Hematopoietic multipotent progenitor cell treated with erythropoietin and hydrocortisone succinate and interleukin-3 and kit ligand, for 8 days (in vitro differentiated cells): ENCODE measurements at regions not wholly inside any gene's neighbourhood (a gene's known extent, or its start where the extent isn't known, plus 50 kb on each side); places are given as distances from the start of the nearest gene placed in this dataset.
"Not testable (repeated sequence)": the region's sequence is repeated elsewhere in the genome, so short reads cannot be mapped to it uniquely, and the experiment has no call there.

Experiments
- DNase-seq: peaks from one replicate; pipeline ENCODE4 v3.0.0-alpha.2; 2015

DNA sequence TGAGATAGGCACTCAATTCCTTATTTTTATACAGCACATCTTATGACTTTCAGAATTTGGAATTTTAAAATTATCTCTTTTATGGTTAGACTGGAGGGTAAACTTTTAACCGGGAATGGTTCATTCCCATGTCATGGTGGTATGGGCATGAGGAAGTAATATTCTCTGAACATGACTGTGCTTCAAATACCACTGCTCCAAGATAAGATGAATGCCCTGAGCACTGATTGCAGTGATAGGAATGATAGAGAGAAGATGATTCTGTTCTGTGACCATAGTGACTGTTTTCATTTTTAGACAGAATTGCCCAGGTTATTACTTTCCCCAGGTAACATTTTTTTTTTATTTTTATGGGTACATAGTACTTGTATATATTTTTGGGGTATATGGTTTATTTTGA, 187.4 kb downstream of the ATOH1 start:
- DNase-seq: no peak

DNA sequence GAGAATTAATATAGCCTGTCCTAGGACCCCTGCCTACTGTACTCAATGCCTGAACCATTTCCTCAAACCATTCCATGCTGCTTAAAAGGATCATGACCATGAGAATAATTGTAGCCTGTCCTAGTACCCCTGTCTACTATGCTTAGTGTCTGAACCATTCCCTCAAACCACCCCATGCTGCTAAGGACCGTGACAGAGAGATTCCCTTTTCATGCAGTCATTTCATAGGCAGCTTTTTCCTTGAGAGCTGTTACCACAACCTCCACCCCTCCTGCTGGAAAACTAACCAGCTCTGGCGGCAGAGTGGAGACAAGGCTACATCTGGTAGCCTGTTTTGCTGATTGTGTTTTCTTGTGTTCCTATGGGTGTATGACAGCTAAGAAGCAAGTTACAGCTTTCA, 174.9 kb upstream of the SMARCAD1 start:
- no peak for DNase-seq

DNA sequence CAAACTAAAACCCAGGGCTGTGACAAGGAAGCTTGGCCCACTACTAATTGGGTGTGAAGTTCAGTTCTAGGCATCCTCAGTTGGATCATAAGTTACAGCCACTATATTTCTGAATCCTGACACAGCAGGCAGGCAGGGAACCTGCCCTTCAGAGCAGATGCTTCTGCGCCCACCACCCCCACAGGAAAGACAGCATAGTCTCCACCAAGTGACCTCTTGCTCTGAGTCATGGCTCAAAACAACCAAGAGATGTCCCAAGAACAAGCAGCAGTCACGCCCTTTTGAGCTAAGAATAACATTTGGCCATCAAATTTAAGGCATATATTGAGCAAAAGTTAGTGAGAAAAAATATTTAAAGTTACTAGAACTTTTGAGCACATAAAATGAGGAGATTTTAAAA, 170.7 kb upstream of the SMARCAD1 start:
- DNase-seq: no peak

DNA sequence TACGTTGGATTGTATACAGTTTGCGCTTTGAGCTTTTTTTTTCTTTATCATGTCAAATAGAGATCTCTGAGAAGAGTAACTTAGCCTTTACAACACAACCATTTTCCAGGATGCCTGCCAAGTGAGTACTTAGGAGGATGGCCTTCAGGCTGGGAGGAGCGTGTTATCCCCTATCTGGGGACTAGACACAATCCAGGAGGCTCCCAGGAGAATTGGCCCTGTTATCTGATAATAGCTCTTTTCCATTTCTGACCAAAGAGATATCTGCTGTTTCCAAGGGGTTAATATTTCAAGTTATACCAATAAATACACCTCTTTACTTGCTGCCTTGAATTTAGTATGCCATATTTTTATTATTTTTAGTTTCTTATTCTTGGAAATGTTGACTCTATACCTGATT, 169.5 kb upstream of the SMARCAD1 start:
- DNase-seq: no peak

DNA sequence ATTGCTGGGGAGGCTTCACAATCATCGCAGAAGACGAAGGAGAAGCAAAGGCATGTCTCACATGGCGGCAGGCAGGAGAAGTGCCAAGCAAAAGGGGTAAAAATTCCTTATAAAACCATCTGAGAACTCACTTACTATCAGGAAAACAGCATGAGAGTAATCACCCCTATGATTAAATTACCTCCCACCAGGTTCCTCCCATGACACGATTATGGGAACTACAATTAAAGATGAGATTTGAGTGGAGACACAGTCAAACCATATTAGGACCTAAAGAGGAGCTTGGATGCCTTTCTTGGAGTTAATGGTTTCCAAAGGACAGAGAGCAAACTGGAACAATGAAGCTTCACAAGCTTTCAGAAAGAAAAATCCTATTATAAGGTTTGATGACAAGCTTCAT, 168.4 kb upstream of the SMARCAD1 start:
- no peak for DNase-seq

DNA sequence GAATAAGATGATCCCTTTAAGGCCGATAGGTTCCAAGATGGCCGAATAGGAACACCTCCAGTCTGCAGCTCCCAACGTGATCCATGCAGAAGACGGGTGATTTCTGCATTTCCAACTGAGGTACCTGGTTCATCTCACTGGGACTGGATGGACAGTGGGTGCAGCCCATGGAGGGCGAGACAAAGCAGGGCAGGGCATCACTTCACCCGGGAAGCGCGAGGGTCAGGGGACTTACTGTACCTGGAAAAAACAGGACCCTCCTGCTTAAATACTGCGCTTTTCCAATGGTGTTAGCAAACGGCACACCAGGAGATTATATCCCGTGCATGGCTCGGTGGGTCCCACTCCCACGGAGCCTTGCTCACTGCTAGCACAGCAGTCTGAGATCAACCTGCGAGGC, 163.2 kb upstream of the SMARCAD1 start:
- DNase-seq: not testable (repeated sequence)

DNA sequence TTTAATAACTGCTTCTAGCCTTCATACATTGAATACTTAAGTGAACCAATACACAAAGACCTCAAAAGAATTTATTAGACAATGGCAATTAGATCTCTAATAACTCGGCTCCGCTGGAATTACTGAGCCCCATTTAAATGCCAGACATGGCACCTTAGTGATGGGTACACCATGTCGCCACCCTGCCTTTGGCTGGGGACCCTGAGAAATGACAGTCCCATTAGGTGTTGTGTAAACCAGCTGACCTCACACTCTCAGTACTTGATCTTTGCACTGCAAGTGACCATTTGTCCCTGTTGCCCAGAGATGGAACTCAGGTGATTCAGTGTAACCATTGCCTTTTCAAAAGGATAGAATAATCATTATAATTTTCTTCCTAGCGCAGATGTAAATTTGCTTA, 144.6 kb upstream of the SMARCAD1 start:
- DNase-seq: no peak

DNA sequence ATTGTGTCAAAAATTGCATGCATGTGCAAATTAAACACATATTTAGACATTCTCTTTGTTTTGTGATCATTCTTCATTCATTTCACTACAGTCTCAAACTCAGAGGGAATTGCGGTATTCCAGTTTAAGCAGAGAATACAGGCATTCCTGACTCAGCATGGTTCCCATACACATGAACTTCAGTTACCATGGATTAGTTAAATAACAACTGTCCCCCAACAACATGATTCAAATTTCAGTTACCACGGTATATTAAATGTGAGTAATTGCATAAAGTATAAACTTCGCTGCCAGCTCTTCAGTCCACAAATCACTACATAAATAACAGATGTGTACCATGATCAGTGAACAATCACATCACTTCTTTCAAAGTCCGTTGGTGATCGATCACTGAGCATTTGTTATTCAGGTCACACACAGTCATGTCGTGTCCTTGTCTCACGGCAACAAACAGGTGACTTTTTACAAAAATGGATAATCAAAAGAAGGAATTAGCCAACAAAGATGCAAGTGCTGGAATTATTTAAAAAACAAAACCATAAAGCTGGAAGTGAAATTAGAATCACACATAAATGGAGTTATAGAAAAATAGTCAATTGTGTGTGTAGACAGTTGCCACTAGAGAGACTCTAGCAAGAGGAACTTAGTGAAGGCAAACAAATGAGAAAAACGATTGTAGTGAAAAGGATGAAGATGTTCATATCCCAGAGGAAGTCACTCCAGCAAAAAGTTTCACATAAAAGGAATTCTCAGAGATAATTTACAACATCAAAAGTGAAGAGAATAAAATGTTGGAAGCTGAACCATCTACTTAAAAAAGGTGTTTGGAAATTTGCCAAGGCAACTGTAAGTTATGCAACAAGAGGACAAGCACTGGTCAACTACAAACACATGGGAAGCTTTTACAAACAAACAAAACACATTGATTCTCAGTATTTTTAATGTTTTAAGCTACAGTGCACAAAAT, 138.6 kb upstream of the SMARCAD1 start:
- DNase-seq: no peak

DNA sequence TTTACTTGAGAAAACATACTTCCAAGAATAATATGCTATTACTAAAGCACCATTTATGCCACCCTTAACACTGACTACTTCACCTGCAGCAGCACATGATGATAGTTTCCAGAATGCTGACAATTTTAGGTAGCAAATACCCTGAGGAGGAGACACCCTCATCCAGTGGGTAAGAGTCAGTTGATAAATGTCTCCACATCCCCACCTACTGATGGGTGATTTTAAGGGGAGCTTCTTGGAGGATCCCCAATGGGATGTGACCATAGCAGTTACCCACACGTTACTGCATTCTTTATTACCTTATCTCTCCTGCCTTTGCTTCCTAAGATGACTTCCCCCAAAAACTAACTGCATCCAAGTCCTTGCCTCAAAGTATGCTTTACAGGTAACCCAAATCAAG, 131.2 kb upstream of the SMARCAD1 start:
- DNase-seq: no peak

DNA sequence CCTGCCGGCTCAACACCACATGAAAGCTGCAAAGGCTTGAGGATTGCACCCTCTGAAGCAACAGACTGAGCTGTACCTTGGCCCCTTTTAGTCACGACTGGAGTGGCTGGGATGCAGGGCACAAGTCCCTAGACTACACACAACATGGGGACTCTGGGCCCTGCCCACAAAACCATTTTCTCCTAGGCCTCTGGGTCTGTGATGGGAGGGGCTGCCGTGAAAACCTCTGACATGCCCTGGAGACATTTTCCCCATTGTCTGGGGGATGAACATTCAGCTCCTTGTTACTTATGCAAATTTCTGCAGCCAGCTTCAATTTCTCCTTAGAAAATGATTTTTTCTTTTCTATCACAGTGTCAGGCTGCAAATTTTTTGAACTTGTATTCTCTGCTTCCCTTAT, 123.5 kb upstream of the SMARCAD1 start:
- no peak for DNase-seq

DNA sequence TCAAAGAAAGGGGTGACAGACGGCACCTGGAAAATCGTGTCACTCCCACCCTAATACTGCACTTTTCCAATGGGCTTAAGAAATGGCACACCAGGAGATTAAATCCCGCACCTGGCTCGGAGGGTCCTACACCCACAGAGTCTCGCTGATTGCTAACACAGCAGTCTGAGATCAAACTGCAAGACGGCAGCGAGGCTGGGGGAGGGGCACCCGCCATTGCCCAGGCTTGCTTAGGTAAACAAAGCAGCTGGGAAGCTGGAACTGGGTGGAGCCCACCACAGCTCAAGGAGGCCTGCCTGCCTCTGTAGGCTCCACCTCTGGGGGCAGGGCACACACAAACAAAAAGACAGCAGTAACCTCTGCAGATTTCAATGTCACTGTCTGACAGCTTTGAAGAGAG, 108.5 kb upstream of the SMARCAD1 start:
- DNase-seq: not testable (repeated sequence)

DNA sequence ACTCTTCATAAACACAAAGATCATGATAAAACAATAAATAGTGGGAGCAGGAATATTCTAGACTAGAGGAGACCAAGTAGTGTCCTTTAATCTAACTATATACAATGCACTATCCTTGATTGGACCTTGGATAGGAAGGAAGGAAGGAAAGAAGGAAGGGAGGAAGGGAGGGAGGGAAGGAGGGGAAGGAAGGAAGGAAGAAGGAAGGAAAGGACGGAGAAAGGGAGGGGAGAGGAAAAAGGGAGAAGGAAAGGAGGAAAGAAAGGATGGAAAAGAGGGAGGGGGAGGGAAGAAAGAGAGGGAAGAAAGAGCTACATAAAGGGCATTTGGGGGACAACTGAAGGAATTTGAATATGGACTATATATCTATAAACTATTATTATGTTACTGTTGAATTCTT, 95.0 kb upstream of the SMARCAD1 start:
- DNase-seq: no peak

DNA sequence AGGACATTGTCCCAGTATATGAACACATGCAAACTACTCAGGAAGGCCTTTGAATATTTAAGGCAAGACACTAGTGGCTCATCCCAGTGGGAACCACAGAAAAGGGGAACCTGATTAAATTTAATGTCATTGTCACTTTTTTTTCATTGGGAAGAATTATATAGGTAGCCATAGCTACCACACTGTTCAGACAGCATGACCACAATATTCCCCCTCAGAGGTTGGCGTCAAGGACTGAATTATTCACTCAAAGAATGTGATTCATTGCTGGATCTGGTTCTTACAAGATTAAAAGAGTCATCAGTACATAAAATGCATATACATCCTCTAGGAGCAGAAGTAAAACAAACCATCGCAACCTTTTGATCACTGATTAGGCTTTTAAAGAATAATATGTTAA, 92.0 kb upstream of the SMARCAD1 start:
- no peak for DNase-seq

DNA sequence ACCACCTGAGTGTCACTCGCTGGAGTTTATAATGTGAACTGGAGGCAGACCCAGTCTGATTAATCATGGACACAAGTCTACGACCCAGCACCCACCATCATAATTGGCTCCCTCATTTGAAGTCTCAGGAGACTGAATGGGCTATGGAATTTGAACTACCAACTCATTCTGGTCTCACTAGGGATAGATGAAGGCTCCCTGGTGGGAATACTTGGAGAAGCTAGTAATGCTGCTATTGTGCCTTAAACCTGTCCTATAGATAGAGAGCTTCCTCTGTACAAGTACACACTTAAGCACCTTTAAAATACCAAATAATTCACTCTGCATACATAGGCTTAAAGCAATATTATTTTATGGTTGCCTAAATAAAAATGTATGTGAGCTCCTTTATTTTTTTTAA, 90.8 kb upstream of the SMARCAD1 start:
- DNase-seq: no peak

DNA sequence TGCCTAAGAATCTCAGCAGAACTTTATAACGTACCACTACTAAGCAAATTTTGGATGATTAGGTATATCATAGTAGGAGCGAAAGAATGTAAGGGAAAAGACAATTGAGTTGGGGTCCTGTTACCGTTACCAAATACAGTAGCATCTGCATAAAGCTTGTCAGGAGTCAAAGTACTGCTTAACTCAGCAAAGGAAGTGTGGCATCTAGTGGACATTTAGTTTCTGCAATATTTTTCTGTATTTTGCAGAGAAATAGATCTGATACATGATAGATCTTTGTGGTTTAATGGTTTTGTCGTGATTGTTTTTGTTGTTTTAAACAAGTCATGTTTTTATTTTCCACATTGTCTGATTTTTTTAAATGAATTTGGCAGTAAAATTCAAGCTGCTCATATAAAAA, 81.0 kb upstream of the SMARCAD1 start:
- no peak for DNase-seq

DNA sequence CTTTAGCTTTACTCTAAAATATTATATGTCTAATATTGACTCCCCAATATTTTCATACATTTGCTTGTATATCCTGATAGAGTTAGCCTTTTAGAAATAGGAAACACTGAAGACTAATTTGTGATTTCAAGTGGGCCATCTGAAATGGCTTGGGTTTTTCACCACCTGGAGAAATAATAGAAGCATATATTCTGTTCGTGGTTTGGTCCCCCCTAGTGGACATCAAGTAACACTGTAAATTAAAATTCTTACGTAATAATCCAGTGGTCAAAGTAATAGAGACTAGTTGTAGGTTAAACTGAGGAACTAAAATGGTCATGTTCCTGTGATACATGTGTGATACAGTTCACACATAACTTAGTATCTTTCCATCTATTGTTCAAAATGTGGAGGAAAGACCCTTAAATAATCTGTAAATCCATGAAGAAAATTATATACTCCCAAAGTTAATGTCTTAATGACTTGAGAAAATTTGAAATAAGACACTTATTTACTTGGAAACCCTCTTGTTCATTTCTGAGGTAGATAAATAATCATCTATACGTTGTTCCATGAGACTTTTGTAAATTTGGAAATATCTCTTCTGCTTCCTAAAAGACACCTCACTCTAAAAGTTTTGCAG, 79.8 kb upstream of the SMARCAD1 start:
- DNase-seq: peak; percentile 56

DNA sequence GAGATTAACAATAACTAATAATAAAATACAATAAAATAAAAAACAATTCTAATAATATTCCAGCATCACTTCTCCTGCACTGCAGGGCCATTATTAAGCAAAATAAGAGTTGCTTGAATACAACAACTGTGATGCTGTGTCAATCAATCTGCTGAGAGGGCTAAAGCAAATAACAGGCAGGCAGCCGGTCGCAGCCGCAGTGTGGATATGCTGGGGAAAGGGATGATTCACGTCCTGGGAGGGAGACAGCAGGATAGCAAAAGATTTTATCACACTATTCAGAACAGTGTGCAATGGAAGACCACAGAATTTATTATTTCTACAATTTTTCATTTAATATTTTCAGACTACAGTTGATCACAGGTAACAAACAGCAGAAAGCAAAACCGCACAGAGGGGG, 76.5 kb upstream of the SMARCAD1 start:
- DNase-seq: no peak

DNA sequence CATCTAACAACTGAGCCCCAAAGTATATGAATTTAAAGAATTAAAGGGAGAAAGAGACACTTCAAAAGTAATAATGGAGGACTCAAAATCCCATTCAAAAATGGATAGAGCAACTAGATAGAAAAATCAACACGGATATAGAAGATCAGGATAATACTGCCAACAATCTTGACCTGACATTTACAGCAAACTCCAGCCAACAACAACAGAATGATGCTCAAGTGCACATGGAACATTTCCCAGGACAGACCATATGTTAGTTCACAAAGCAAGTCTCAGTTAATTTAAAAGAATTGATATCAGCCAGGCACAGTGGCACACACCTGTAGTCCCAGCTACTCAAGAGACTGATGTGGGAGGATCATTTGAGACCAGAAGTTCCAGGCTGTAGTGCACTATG, 72.0 kb upstream of the SMARCAD1 start:
- DNase-seq: no peak

DNA sequence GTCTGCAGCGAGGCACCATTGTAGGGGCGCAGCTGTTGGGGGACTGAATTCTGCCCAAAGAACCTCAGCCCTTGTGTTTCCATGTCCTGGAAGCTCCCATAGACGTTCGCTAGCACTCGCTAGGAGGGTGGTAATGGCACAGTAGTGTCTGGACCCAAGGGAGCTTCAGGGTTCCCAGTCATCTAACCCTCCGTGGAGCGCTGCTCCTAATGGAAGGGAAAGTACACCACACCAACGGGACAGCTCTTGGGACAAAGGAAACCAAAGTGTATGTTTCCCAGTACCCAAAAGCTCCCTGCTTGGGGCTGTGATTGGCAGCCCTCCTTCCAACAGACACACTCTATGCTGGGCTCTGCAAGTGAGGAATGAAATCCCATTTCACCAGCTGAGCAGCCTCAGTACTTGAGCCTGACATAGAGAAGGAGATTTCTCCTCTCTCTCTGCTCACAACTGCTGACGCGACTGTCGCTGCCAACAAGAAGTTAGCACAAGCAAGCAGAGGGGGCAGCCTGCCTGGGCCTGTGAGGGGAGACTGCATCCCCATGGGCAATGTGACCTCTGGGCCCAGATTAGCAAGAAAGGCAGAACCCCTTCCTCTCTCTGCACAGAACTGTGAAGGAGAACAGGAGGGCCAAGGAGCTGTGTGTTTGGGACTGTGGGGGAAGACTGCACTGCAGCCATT, 67.6 kb upstream of the SMARCAD1 start:
- DNase-seq: no peak

DNA sequence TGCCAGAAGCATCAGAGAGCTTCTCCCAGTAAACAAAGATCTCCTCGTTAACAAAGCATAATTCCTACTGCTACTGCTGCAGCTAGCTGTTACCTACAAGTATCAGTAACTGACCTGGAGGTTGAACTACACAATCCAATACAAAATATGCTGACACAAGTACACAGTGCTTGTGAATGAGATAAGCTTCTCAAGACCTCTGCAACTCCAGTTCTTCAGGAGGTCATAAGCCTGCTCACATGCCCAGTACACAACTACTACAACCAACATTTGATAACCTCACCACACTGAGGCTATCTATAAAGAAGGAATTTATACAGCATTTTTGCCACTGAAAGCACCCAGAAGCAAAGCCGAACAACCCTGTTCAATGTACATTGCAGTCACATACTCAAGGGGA, 66.7 kb upstream of the SMARCAD1 start:
- no peak for DNase-seq

DNA sequence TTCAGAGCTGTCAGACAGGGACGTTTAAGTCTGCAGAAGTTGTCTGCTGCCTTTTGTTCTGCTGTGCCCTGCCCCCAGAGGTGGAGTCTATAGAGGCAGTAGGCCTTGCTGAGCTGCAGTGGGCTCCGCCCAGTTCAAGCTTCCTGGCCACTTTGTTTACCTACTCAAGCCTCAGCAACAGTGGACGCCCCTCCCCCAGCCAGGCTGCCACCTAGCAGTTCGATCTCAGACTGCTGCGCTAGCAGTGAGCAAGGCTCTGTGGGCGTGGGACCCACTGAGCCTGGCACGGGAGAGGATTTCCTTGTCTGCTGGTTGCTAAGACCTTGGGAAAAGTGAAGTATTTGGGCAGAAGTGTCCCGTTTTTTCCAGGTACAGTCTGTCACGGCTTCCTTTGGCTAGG, 59.6 kb upstream of the SMARCAD1 start:
- not testable (repeated sequence) for DNase-seq

DNA sequence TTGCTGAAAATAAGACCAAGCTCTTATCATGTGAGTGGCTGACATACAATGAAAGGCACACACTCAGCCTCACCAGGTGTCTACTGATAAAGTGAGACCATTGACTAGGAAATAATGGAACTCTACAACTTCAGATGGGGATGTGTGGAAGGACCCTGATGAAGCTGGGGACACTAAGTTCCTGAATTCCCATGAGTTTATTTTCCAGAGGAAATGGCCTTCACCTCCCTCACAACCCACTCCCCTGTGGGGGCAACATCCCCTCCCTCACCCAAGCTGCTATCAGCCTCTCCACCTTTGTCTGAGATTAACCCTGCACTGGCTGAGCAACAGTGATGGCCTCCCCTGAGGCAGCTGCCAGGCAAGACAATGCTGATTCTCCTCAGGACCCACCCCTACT, 55.2 kb upstream of the SMARCAD1 start:
- DNase-seq: no peak

DNA sequence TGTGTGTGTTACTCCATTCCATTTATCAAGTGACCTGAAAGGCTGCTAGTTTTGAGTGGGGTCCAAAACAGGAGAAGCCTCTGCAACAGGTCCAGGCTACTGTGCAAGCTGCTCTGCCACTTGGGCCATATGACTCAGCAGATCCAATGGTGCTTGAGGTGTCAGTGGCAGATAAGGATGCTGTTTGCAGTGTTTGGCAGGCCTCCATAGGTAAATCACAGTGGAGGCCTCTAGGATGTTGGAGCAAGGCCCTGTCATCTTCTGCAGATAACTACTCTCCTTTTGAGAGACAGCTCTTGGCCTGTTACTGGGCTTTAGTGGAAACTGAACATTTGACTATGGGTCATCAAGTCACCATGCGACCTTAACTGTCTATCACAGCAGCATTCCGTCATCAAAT, 52.3 kb upstream of the SMARCAD1 start:
- DNase-seq: peak; percentile 44

DNA sequence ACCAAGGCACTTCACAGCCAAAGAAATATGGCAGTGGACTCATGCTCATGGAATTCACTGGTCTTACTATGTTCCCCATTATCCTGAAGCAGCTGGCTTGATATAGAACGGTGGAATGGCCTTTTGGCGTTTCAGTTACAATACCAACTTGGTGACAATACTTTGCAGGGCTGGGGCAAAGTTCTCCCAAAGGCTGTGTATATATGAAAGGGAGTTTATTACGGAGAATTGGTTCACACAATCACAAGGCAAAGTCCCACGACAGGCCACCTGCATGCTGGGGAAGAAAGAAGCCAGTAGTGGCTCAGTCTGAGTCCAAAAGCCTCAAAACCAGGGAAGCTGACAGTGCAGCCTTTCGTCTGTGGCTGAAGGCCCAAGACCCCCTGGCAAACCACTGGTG, 50.8 kb upstream of the SMARCAD1 start:
- no peak for DNase-seq
